GM23338 (cell line): ENCODE measurements at regions not wholly inside any gene's neighbourhood (a gene's known extent, or its start where the extent isn't known, plus 50 kb on each side); places are given as distances from the start of the nearest gene placed in this dataset.

ENCODE experiments used
- ATAC-seq: fragments of 200-7000 bp; cut with Tn5 transposase; 3 replicates; pipeline ENCODE4 v1.9.1; 2020
- DNase-seq: peaks from one replicate; pipeline ENCODE4 v3.0.0-alpha.2; 2015; ENCODE audit warnings: low spot score
- H2AFZ ChIP-seq: fragments of 200-600 bp; sonication (generic); 2 replicates; pipeline ENCODE4 v1.8.0; 2016; ENCODE audit warnings: antibody characterized with exemption, mild to moderate bottlenecking, moderate library complexity
- H3F3A ChIP-seq: fragments of 200-600 bp; sonication (generic); replicated peaks from 2 replicates; pipeline ENCODE4 v1.8.0; 2017; ENCODE audit warnings: antibody characterized with exemption, mixed run types, low read depth
- H3K27ac ChIP-seq: fragments of 200-600 bp; sonication (generic); 2 replicates; pipeline ENCODE4 v1.6.1; 2016; ENCODE audit warnings: low read depth
- H3K27me3 ChIP-seq: fragments of 200-600 bp; sonication (generic); 2 replicates; pipeline ENCODE4 v1.8.0; 2016; ENCODE audit warnings: mild to moderate bottlenecking, mixed run types, moderate library complexity; ENCODE audit not compliant: insufficient read depth
- H3K36me3 ChIP-seq: fragments of 200-600 bp; sonication (generic); 2 replicates; pipeline ENCODE4 v1.8.0; 2016; ENCODE audit warnings: mild to moderate bottlenecking; ENCODE audit not compliant: insufficient read depth
- H3K4me1 ChIP-seq: fragments of 200-600 bp; sonication (generic); 2 replicates; pipeline ENCODE4 v1.8.0; 2016; ENCODE audit warnings: mild to moderate bottlenecking, moderate library complexity; ENCODE audit not compliant: insufficient read depth
- H3K4me2 ChIP-seq: fragments of 200-600 bp; sonication (generic); 2 replicates; pipeline ENCODE4 v1.7.1; 2017; ENCODE audit warnings: mixed run types
- H3K4me3 ChIP-seq: fragments of 200-600 bp; sonication (generic); 2 replicates; pipeline ENCODE4 v1.6.1; 2016; ENCODE audit warnings: mixed run types
- H3K79me2 ChIP-seq: fragments of 200-600 bp; sonication (generic); replicated peaks from 2 replicates; pipeline ENCODE4 v1.8.0; 2017; ENCODE audit warnings: mild to moderate bottlenecking; ENCODE audit not compliant: insufficient read depth
- H3K9me2 ChIP-seq: fragments of 200-600 bp; sonication (generic); 2 replicates; pipeline ENCODE4 v1.8.0; 2017; ENCODE audit not compliant: insufficient read depth
- H4K20me1 ChIP-seq: fragments of 200-600 bp; sonication (generic); replicated peaks from 2 replicates; pipeline ENCODE4 v1.8.0; 2017; ENCODE audit warnings: mild to moderate bottlenecking; ENCODE audit not compliant: insufficient read depth
- H3K27ac Mint-ChIP-seq: 2 replicates; pipeline ENCODE4 v1.8.0; 2020; ENCODE audit warnings: inconsistent platforms, mild to moderate bottlenecking, moderate library complexity, mixed read lengths
- H3K27me3 Mint-ChIP-seq: 3 replicates; pipeline ENCODE4 v1.8.0; 2022; ENCODE audit warnings: low read depth, mild to moderate bottlenecking, moderate library complexity, mixed read lengths, inconsistent platforms; ENCODE audit not compliant: insufficient read depth, poor library complexity
- H3K36me3 Mint-ChIP-seq: 3 replicates; pipeline ENCODE4 v1.8.0; 2021; ENCODE audit warnings: low read depth, mild to moderate bottlenecking, inconsistent platforms, moderate library complexity, mixed read lengths
- H3K4me1 Mint-ChIP-seq: 3 replicates; pipeline ENCODE4 v1.8.0; 2020; ENCODE audit warnings: mild to moderate bottlenecking, inconsistent platforms, mixed read lengths
- H3K4me3 Mint-ChIP-seq: 3 replicates; pipeline ENCODE4 v1.8.0; 2021; ENCODE audit warnings: moderate library complexity, mild to moderate bottlenecking, inconsistent platforms, mixed read lengths
- H3K9me3 Mint-ChIP-seq: 3 replicates; pipeline ENCODE4 v1.8.0; 2020; ENCODE audit warnings: moderate library complexity, mild to moderate bottlenecking, inconsistent platforms, mixed read lengths
- CREB1 ChIP-seq: fragments of 250-450 bp; sonication (Bioruptor Pico); IDR thresholded peaks from 2 replicates; pipeline ENCODE4 v1.5.0; 2020; ENCODE audit warnings: low read depth, mild to moderate bottlenecking, moderate library complexity
- EZH2 ChIP-seq: fragments of 200-600 bp; sonication (generic); IDR thresholded peaks from one replicate; pipeline ENCODE4 v1.8.0; 2017; ENCODE audit warnings: antibody characterized with exemption, mild to moderate bottlenecking, low read depth; ENCODE audit not compliant: unreplicated experiment
- EZH2phosphoT487 ChIP-seq: fragments of 200-600 bp; sonication (generic); IDR thresholded peaks from one replicate; pipeline ENCODE4 v1.8.1; 2018; ENCODE audit warnings: antibody characterized with exemption; ENCODE audit not compliant: unreplicated experiment
- JUNB ChIP-seq: IDR thresholded peaks from one replicate; pipeline ENCODE4 v1.6.1; 2016; ENCODE audit warnings: antibody characterized with exemption; ENCODE audit not compliant: unreplicated experiment
- NANOG ChIP-seq: IDR thresholded peaks from 2 replicates; pipeline ENCODE4 v1.6.1; 2016; ENCODE audit warnings: antibody characterized with exemption, borderline replicate concordance
- POLR2AphosphoS5 ChIP-seq: IDR thresholded peaks from 2 replicates; pipeline ENCODE4 v1.6.1; 2016; ENCODE audit warnings: antibody characterized with exemption, low read depth
- STAT1 ChIP-seq: IDR thresholded peaks from one replicate; pipeline ENCODE4 v1.6.1; 2016; ENCODE audit warnings: antibody characterized with exemption; ENCODE audit not compliant: unreplicated experiment
- ZNF114 ChIP-seq: fragments of 250-450 bp; sonication (Bioruptor Pico); IDR thresholded peaks from 2 replicates; pipeline ENCODE4 v1.5.0; 2020; ENCODE audit warnings: mild to moderate bottlenecking, moderate library complexity
- ZNF331 ChIP-seq: fragments of 250-450 bp; sonication (Bioruptor Pico); IDR thresholded peaks from 2 replicates; pipeline ENCODE4 v1.5.0; 2020; ENCODE audit warnings: low read depth, mild to moderate bottlenecking, moderate library complexity
- TF ChIP-seq, protein P1 (sequence below), 2 experiments: fragments of 200-600 bp in 1 of 2; sonication (generic) in 1 of 2; conservative IDR thresholded peaks; 2 replicates each; pipeline versions ENCODE4 v1.5.1 to v1.6.1; 2016 to 2017; ENCODE audit warnings: antibody characterized with exemption in 2 of 2, low read depth in 2 of 2, mild to moderate bottlenecking in 2 of 2, moderate library complexity in 1 of 2
- TF ChIP-seq, protein P2 (sequence below): IDR thresholded peaks from 2 replicates; pipeline ENCODE4 v1.6.1; 2016; ENCODE audit warnings: antibody characterized with exemption
- TF ChIP-seq, protein P3 (sequence below): fragments of 250-450 bp; sonication (Bioruptor Pico); IDR thresholded peaks from 2 replicates; pipeline ENCODE4 v1.5.0; 2020; ENCODE audit warnings: mild to moderate bottlenecking, moderate library complexity

DNA sequence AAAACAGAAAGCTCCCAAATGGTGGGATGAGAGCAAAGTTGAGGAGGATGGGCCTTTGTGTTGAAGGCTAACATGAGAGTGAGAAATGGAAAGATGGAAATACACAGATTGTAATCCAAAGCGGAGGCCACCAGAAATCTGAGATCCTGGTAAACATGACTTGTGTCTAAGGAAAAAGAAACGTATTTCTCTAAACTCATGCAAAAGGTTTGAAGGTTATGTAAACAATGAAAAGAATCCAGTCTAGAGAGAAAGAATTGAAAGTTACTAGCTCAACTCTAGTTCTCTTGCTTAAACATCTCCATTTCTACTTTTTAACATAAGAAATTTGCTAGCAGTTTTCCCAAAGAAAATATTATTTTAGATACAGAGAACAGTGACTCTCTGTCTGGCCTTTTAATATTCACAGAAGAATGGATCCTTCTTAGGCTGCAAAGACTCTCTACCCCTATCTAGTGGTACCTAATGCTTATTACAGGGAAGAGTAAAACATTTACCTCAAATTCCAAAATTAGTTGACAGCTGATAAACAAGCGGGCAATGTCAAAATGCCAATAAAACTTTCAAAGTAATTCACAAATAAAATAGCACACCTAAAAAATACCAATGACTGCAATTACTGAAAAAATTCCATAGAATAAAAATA lies 75.8 kb upstream of the SOX5 start (continued):
- TF ChIP-seq, protein P1, sequence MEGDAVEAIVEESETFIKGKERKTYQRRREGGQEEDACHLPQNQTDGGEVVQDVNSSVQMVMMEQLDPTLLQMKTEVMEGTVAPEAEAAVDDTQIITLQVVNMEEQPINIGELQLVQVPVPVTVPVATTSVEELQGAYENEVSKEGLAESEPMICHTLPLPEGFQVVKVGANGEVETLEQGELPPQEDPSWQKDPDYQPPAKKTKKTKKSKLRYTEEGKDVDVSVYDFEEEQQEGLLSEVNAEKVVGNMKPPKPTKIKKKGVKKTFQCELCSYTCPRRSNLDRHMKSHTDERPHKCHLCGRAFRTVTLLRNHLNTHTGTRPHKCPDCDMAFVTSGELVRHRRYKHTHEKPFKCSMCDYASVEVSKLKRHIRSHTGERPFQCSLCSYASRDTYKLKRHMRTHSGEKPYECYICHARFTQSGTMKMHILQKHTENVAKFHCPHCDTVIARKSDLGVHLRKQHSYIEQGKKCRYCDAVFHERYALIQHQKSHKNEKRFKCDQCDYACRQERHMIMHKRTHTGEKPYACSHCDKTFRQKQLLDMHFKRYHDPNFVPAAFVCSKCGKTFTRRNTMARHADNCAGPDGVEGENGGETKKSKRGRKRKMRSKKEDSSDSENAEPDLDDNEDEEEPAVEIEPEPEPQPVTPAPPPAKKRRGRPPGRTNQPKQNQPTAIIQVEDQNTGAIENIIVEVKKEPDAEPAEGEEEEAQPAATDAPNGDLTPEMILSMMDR (conservative IDR thresholded peaks at IDR 0.05; ENCODE audit: low read depth in 2 of 2), result peak; percentile 57 to 74

DNA sequence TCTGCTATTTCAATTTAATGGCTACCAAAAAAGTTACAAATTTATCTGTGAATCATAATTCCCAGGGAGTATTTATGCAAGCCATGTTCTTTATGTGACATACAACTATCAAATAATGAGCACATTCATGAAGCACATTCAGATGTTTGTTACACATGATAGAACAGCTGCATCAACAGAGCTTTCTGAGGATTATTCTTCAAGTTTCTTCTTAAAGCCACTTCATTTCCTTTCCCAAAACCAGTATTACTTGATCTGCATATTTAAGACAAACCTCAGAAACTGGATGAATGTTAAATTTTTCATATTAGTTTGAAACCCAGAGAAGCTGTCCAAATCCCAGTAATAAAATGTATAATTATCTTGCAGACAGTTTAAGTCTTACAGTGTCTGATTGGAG lies 73.6 kb upstream of the SOX5 start:
- Histone ChIP-seq H3K4me3 (no peak overlapping the region), H3K79me2 (no peaks in the 10 kb centered on the region), H2AFZ (no peak overlapping the region), H3F3A (no peaks in the 10 kb centered on the region), H3K4me1 (no peaks in the 10 kb centered on the region), H3K9me2 (0 out of 2 replicates have a peak, but pooled peaks cover 4% of the 10 kb centered on the region), H4K20me1 (no peaks in the 10 kb centered on the region), H3K4me2 (no peak overlapping the region), H3K27me3 (no peaks in the 10 kb centered on the region), H3K36me3 (no peaks in the 10 kb centered on the region), H3K27ac (no peak overlapping the region)
- no peak overlapping the region for H3K4me3 Mint-ChIP-seq
- H3K27ac Mint-ChIP-seq, result no peak overlapping the region
- no peaks in the 10 kb centered on the region for H3K27me3 Mint-ChIP-seq
- peaks cover 16% of the 10 kb centered on the region for H3K4me1 Mint-ChIP-seq
- no peaks in the 10 kb centered on the region; the same call in 2 of the 3 replicates for H3K9me3 Mint-ChIP-seq
- ATAC-seq, result no peak
- DNase-seq, result no peak
- H3K36me3 Mint-ChIP-seq, result no peaks in the 10 kb centered on the region
- TF ChIP-seq POLR2AphosphoS5 (no peak), STAT1 (no peak), EZH2 (no peak), CREB1 (no peak), EZH2phosphoT487 (no peak), ZNF114 (CRISPR knock-in tag) (no peak), NANOG (no peak), JUNB (no peak), ZNF331 (no peak)
- TF ChIP-seq, protein P2, sequence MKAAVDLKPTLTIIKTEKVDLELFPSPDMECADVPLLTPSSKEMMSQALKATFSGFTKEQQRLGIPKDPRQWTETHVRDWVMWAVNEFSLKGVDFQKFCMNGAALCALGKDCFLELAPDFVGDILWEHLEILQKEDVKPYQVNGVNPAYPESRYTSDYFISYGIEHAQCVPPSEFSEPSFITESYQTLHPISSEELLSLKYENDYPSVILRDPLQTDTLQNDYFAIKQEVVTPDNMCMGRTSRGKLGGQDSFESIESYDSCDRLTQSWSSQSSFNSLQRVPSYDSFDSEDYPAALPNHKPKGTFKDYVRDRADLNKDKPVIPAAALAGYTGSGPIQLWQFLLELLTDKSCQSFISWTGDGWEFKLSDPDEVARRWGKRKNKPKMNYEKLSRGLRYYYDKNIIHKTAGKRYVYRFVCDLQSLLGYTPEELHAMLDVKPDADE, result no peak
- TF ChIP-seq, protein P1 (conservative IDR thresholded peaks at IDR 0.05; ENCODE audit: low read depth in 2 of 2), result no peak
- TF ChIP-seq, protein P3, sequence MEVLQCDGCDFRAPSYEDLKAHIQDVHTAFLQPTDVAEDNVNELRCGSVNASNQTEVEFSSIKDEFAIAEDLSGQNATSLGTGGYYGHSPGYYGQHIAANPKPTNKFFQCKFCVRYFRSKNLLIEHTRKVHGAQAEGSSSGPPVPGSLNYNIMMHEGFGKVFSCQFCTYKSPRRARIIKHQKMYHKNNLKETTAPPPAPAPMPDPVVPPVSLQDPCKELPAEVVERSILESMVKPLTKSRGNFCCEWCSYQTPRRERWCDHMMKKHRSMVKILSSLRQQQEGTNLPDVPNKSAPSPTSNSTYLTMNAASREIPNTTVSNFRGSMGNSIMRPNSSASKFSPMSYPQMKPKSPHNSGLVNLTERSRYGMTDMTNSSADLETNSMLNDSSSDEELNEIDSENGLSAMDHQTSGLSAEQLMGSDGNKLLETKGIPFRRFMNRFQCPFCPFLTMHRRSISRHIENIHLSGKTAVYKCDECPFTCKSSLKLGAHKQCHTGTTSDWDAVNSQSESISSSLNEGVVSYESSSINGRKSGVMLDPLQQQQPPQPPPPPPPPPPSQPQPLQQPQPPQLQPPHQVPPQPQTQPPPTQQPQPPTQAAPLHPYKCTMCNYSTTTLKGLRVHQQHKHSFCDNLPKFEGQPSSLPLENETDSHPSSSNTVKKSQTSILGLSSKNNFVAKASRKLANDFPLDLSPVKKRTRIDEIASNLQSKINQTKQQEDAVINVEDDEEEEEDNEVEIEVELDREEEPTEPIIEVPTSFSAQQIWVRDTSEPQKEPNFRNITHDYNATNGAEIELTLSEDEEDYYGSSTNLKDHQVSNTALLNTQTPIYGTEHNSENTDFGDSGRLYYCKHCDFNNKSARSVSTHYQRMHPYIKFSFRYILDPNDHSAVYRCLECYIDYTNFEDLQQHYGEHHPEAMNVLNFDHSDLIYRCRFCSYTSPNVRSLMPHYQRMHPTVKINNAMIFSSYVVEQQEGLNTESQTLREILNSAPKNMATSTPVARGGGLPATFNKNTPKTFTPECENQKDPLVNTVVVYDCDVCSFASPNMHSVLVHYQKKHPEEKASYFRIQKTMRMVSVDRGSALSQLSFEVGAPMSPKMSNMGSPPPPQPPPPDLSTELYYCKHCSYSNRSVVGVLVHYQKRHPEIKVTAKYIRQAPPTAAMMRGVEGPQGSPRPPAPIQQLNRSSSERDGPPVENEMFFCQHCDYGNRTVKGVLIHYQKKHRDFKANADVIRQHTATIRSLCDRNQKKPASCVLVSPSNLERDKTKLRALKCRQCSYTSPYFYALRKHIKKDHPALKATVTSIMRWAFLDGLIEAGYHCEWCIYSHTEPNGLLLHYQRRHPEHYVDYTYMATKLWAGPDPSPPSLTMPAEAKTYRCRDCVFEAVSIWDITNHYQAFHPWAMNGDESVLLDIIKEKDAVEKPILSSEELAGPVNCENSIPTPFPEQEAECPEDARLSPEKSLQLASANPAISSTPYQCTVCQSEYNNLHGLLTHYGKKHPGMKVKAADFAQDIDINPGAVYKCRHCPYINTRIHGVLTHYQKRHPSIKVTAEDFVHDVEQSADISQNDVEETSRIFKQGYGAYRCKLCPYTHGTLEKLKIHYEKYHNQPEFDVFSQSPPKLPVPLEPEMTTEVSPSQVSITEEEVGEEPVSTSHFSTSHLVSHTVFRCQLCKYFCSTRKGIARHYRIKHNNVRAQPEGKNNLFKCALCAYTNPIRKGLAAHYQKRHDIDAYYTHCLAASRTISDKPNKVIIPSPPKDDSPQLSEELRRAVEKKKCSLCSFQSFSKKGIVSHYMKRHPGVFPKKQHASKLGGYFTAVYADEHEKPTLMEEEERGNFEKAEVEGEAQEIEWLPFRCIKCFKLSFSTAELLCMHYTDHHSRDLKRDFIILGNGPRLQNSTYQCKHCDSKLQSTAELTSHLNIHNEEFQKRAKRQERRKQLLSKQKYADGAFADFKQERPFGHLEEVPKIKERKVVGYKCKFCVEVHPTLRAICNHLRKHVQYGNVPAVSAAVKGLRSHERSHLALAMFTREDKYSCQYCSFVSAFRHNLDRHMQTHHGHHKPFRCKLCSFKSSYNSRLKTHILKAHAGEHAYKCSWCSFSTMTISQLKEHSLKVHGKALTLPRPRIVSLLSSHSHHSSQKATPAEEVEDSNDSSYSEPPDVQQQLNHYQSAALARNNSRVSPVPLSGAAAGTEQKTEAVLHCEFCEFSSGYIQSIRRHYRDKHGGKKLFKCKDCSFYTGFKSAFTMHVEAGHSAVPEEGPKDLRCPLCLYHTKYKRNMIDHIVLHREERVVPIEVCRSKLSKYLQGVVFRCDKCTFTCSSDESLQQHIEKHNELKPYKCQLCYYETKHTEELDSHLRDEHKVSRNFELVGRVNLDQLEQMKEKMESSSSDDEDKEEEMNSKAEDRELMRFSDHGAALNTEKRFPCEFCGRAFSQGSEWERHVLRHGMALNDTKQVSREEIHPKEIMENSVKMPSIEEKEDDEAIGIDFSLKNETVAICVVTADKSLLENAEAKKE (CRISPR knock-in tag), result no peak
